B cell (primary cell): ENCODE measurements at regions not wholly inside any gene's neighbourhood (a gene's known extent, or its start where the extent isn't known, plus 50 kb on each side); places are given as distances from the start of the nearest gene placed in this dataset.

ENCODE experiments used
- ATAC-seq: fragments of 200-7000 bp; cut with Tn5 transposase; one replicate; pipeline ENCODE4 v1.10.0; 2021; ENCODE audit warnings: low read depth, mild to moderate bottlenecking, moderate number of reproducible peaks, moderate library complexity
- CTCF ChIA-PET: fragments of 350-600 bp; sonication (Branson Sonifier 250); formaldehyde crosslinking; loops from one replicate; lab custom pipeline; 2021; ENCODE audit warnings: antibody characterized with exemption, inconsistent platforms; lab: Charles Lee
- POLR2A ChIA-PET: fragments of 350-600 bp; sonication (Branson Sonifier 250); formaldehyde crosslinking; loops from one replicate; lab custom pipeline; 2021; ENCODE audit warnings: antibody characterized with exemption; lab: Charles Lee
- DNase-seq: peaks from one replicate; pipeline ENCODE4 v3.0.0; 2013
- H2AFZ ChIP-seq: 2 replicates; pipeline ENCODE4 v1.6.1; 2012; ENCODE audit warnings: mild to moderate bottlenecking, low read depth, low read length; ENCODE audit not compliant: insufficient read depth, poor library complexity, severe bottlenecking
- H3K27ac ChIP-seq, 2 donors: 1 replicate in 1 of 2; 2 replicates in 1 of 2; pipeline ENCODE4 v1.5.1; 2012 to 2013; ENCODE audit warnings: low read length in 2 of 2, mild to moderate bottlenecking in 2 of 2, moderate library complexity in 1 of 2
- H3K27me3 ChIP-seq, 4 experiments: fragments of 200-600 bp in 1 of 4; sonication (generic) in 1 of 4; replicated peaks in 1 of 4; 1 replicate in 2 of 4; 2 replicates in 2 of 4; pipeline versions ENCODE4 v1.6.1 to v1.7.0; 2013 to 2016; ENCODE audit warnings: low read length in 3 of 4, mild to moderate bottlenecking in 2 of 4, mixed read lengths in 1 of 4, moderate library complexity in 1 of 4; ENCODE audit not compliant: insufficient read depth in 4 of 4, control insufficient read depth in 3 of 4; ENCODE audit errors: control extremely low read depth in 1 of 4
- H3K36me3 ChIP-seq, 2 experiments: replicated peaks in 1 of 2; 1 replicate in 1 of 2; 2 replicates in 1 of 2; pipeline versions ENCODE4 v1.6.1 to v1.7.1; 2013; ENCODE audit warnings: low read length in 1 of 2; ENCODE audit not compliant: insufficient read depth in 2 of 2, control insufficient read depth in 1 of 2; ENCODE audit errors: control extremely low read depth in 1 of 2, extremely low read depth in 1 of 2
- H3K4me1 ChIP-seq, 2 donors: fragments of 200-600 bp in 1 of 2; sonication (generic) in 1 of 2; 1 replicate in 1 of 2; 2 replicates in 1 of 2; pipeline versions ENCODE4 v1.5.1 to v1.6.1; 2013 to 2017; ENCODE audit warnings: low read length in 2 of 2; ENCODE audit not compliant: control insufficient read depth in 2 of 2, insufficient read depth in 2 of 2
- H3K4me2 ChIP-seq: replicated peaks from 2 replicates; pipeline ENCODE3; 2012; ENCODE audit warnings: mild to moderate bottlenecking, low read depth, low read length; ENCODE audit not compliant: poor library complexity, severe bottlenecking
- H3K4me3 ChIP-seq, 5 experiments: fragments of 200-600 bp in 1 of 5; sonication (generic) in 1 of 5; 1 replicate in 3 of 5; 2 replicates in 2 of 5; pipeline versions ENCODE4 v1.5.1 to v1.7.0; 2011 to 2016; ENCODE audit warnings: low read length in 4 of 5, mild to moderate bottlenecking in 4 of 5, low read depth in 2 of 5, control low read depth in 1 of 5, moderate library complexity in 1 of 5; ENCODE audit not compliant: insufficient read depth in 1 of 5; ENCODE audit errors: control extremely low read depth in 1 of 5, extremely low read depth in 1 of 5
- H3K79me2 ChIP-seq: fragments of 200-600 bp; sonication (generic); one replicate; pipeline ENCODE4 v1.6.0; 2016; ENCODE audit warnings: low read length; ENCODE audit not compliant: control insufficient read depth, insufficient read depth
- H3K9ac ChIP-seq: fragments of 200-600 bp; sonication (generic); 2 replicates; pipeline ENCODE4 v1.6.1; 2017; ENCODE audit warnings: mild to moderate bottlenecking, low read length, moderate library complexity
- H3K9me3 ChIP-seq, 3 donors: one replicate each; pipeline versions ENCODE4 v1.6.1 to v1.7.1; 2013; ENCODE audit warnings: low read length in 2 of 3; ENCODE audit not compliant: control insufficient read depth in 2 of 3, insufficient read depth in 1 of 3; ENCODE audit errors: control extremely low read depth in 1 of 3
- H4K20me1 ChIP-seq: 2 replicates; pipeline ENCODE4 v1.6.0; 2012; ENCODE audit warnings: mild to moderate bottlenecking, low read length; ENCODE audit not compliant: insufficient read depth, control insufficient read depth, poor library complexity, severe bottlenecking
- H3K27ac Mint-ChIP-seq: one replicate; pipeline ENCODE4 v1.8.0; 2021; ENCODE audit warnings: mixed read lengths
- H3K27me3 Mint-ChIP-seq: one replicate; pipeline ENCODE4 v1.8.0; 2021; ENCODE audit warnings: mixed read lengths
- H3K4me1 Mint-ChIP-seq: one replicate; pipeline ENCODE4 v1.8.0; 2021; ENCODE audit warnings: mixed read lengths
- H3K4me3 Mint-ChIP-seq: one replicate; pipeline ENCODE4 v1.8.0; 2021; ENCODE audit warnings: mixed read lengths
- H3K9me3 Mint-ChIP-seq: one replicate; pipeline ENCODE4 v1.8.0; 2022; ENCODE audit warnings: mixed read lengths; ENCODE audit not compliant: insufficient read depth
- CTCF ChIP-seq: fragments of 200-600 bp; IDR thresholded peaks from one replicate; pipeline ENCODE4 v1.8.0; 2022; ENCODE audit warnings: antibody characterized with exemption, mild to moderate bottlenecking
- EZH2 ChIP-seq: IDR thresholded peaks from 2 replicates; pipeline ENCODE4 v1.6.1; 2012; ENCODE audit warnings: borderline replicate concordance, low read depth, mild to moderate bottlenecking, moderate library complexity, low read length; ENCODE audit not compliant: insufficient read depth, poor library complexity, severe bottlenecking
- WGBS: methylation state at CpG from one replicate; pipeline ENCODE4 v1.1.5; 2013; ENCODE audit warnings: missing lambda C conversion rate; ENCODE audit not compliant: insufficient coverage; 5-methylcytosine and 5-hydroxymethylcytosine counted together
- intact Hi-C: fragments of 100-400 bp; cut with micrococcal nuclease; formaldehyde crosslinking; loops from one replicate; pipeline ENCODE4 v1.10.0; 2022

GRCh38 chr11:80617156-80617555 is 1176.3 kb upstream of the TENM4 start:
- H3K4me3 Mint-ChIP-seq, result no peak overlapping the region
- TF ChIP-seq CTCF (no peak), EZH2 (no peak)

GRCh38 chr11:80616070-80616800 is 1175.4 kb upstream of the TENM4 start:
- POLR2A ChIA-PET, result no interaction called here
- H3K27ac Mint-ChIP-seq, result no peak overlapping the region
- Histone ChIP-seq H3K36me3 (no peaks in the 10 kb centered on the region), H3K27ac (no peak overlapping the region), H3K4me1 (no peaks in the 10 kb centered on the region), H2AFZ (no peak overlapping the region), H3K9ac (no peak overlapping the region), H3K4me2 (no peak overlapping the region), H3K9me3 (no peaks in the 10 kb centered on the region), H3K79me2 (no peaks in the 10 kb centered on the region), H3K27me3 (no peaks in the 10 kb centered on the region), H3K4me3 (no peak overlapping the region), H4K20me1 (no peaks in the 10 kb centered on the region)
- H3K4me3 Mint-ChIP-seq, result no peak overlapping the region
- no peaks in the 10 kb centered on the region for H3K4me1 Mint-ChIP-seq
- TF ChIP-seq EZH2 (no peak), CTCF (no peak)
- H3K27me3 Mint-ChIP-seq, result no peaks in the 10 kb centered on the region
- DNase-seq (no peak), ATAC-seq (no peak)
- WGBS, result no CpG with 5 or more reads among the region's 4 CpGs
- intact Hi-C loops, result no loop called here
- CTCF ChIA-PET, result no interaction called here
- H3K9me3 Mint-ChIP-seq, result peaks cover 2% of the 10 kb centered on the region

More at GRCh38 chr11:80617156-80617555, 1176.3 kb upstream of the TENM4 start:
- Histone ChIP-seq H3K36me3 (no peaks in the 10 kb centered on the region), H3K9me3 (no peaks in the 10 kb centered on the region), H2AFZ (no peak overlapping the region), H3K4me2 (no peak overlapping the region), H3K9ac (no peak overlapping the region), H3K27ac (no peak overlapping the region), H3K79me2 (no peaks in the 10 kb centered on the region), H4K20me1 (no peaks in the 10 kb centered on the region), H3K4me1 (no peaks in the 10 kb centered on the region), H3K4me3 (no peak overlapping the region), H3K27me3 (no peaks in the 10 kb centered on the region)
- DNase-seq (no peak), ATAC-seq (no peak)
- POLR2A ChIA-PET, result no interaction called here
- no peak overlapping the region for H3K27ac Mint-ChIP-seq
- H3K4me1 Mint-ChIP-seq, result no peaks in the 10 kb centered on the region
- CTCF ChIA-PET, result interaction anchor here (0.6 to 0.7 kb wide), 2 partner anchors 337 to 437 kb away, joined by 4 read pairs; no protein-coding TSS in a partner anchor
- intact Hi-C loops, result no loop called here
- no peaks in the 10 kb centered on the region for H3K27me3 Mint-ChIP-seq
- 86% methylated on average over 1 of the region's 1 CpG for WGBS
- peaks cover 2% of the 10 kb centered on the region for H3K9me3 Mint-ChIP-seq
